Osteoblast (primary cell): ENCODE measurements at regions not wholly inside any gene's neighbourhood (a gene's known extent, or its start where the extent isn't known, plus 50 kb on each side); places are given as distances from the start of the nearest gene placed in this dataset.

Experiments used
- DNase-seq: peaks from one replicate; pipeline ENCODE4 v3.0.0; 2011; ENCODE audit warnings: low spot score, mixed read lengths; ENCODE audit not compliant: insufficient read length; ENCODE audit errors: missing footprints
- H2AFZ ChIP-seq: 2 replicates; pipeline ENCODE4 v1.6.0; 2011; ENCODE audit warnings: mild to moderate bottlenecking, low read length
- H3K27ac ChIP-seq: 2 replicates; pipeline ENCODE4 v1.5.1; 2011; ENCODE audit warnings: mild to moderate bottlenecking, low read depth, low read length, moderate library complexity
- H3K27me3 ChIP-seq: 2 replicates; pipeline ENCODE4 v1.6.0; 2012; ENCODE audit warnings: mild to moderate bottlenecking, control low read depth, inconsistent platforms, low read length, moderate library complexity; ENCODE audit not compliant: insufficient read depth
- H3K36me3 ChIP-seq: 2 replicates; pipeline ENCODE4 v1.5.1; 2011; ENCODE audit warnings: mild to moderate bottlenecking, low read length, control low read depth, moderate library complexity; ENCODE audit not compliant: insufficient read depth
- H3K4me1 ChIP-seq: 2 replicates; pipeline ENCODE4 v1.5.1; 2011; ENCODE audit warnings: mild to moderate bottlenecking, low read length, control low read depth, moderate library complexity; ENCODE audit not compliant: insufficient read depth
- H3K4me2 ChIP-seq: 2 replicates; pipeline ENCODE4 v1.6.0; 2011; ENCODE audit warnings: mild to moderate bottlenecking, low read length; ENCODE audit not compliant: insufficient read depth
- H3K4me3 ChIP-seq: fragments of 200-600 bp; sonication (generic); 3 replicates; pipeline ENCODE4 v1.5.1; 2012; ENCODE audit warnings: mild to moderate bottlenecking, low read length, inconsistent platforms; ENCODE audit not compliant: insufficient read depth
- H3K79me2 ChIP-seq: 2 replicates; pipeline ENCODE4 v1.6.0; 2012; ENCODE audit warnings: mild to moderate bottlenecking, low read length, control low read depth, inconsistent platforms; ENCODE audit not compliant: insufficient read depth
- H3K9me3 ChIP-seq: 2 replicates; pipeline ENCODE4 v1.5.1; 2011; ENCODE audit warnings: low read depth, low read length, control low read depth
- H4K20me1 ChIP-seq: 2 replicates; pipeline ENCODE4 v1.6.0; 2012; ENCODE audit warnings: mild to moderate bottlenecking, low read length, control low read depth; ENCODE audit not compliant: insufficient read depth
- TF ChIP-seq, protein P1 (sequence below): IDR thresholded peaks from 2 replicates; pipeline ENCODE4 v1.5.1; 2011; ENCODE audit warnings: mild to moderate bottlenecking, low read depth, low read length, moderate library complexity; ENCODE audit errors: extremely low read depth

DNA sequence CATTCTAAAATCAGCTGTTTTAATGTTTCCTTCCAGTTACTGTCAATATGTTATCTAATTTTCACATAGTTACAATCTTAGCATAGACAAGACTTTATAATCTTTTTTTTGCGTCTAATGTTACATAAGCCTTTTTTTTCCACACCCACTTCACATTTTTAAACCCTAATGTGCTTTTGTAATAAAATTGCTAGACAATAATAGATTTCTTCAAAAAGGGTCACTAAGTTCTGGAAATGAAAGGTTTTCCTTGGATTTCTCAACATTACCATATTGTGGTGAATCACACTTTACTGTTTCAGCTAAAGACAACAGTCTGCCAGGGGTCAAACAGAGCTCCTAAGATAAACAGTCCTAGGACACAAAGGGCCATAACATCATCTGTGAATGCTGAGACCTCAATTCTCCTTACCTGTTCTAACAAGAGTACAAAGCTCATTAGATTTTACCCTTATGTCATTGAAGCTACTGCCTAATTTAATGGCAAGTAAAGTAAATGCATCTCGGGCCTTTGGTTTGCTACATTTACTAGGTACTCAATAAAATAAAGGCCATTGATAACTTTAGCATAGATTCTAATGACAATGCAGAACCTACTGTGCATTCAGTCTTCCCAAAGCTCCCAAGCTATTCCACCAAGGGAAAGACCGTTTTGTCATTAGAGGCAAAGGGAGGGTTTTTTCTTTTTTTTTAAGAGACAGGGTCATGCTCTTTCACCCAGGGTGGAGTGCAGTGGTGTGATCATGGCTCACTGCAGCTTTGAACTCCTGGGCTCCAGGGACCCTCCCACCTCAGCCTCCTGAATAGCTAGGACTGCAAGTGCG is 111.2 kb upstream of the SLC38A2 start:
- no peaks in the 10 kb centered on the region for H4K20me1 ChIP-seq
- H3K79me2 ChIP-seq = no peaks in the 10 kb centered on the region
- no peaks in the 10 kb centered on the region for H3K9me3 ChIP-seq
- no peak overlapping the region for H2AFZ ChIP-seq
- no peak overlapping the region for H3K4me3 ChIP-seq
- H3K4me1 ChIP-seq = peaks cover 8% of the 10 kb centered on the region
- H3K27me3 ChIP-seq = no peaks in the 10 kb centered on the region
- DNase-seq = peak; percentile 5
- H3K4me2 ChIP-seq = peak overlapping the region; percentile 12
- TF ChIP-seq, protein P1, sequence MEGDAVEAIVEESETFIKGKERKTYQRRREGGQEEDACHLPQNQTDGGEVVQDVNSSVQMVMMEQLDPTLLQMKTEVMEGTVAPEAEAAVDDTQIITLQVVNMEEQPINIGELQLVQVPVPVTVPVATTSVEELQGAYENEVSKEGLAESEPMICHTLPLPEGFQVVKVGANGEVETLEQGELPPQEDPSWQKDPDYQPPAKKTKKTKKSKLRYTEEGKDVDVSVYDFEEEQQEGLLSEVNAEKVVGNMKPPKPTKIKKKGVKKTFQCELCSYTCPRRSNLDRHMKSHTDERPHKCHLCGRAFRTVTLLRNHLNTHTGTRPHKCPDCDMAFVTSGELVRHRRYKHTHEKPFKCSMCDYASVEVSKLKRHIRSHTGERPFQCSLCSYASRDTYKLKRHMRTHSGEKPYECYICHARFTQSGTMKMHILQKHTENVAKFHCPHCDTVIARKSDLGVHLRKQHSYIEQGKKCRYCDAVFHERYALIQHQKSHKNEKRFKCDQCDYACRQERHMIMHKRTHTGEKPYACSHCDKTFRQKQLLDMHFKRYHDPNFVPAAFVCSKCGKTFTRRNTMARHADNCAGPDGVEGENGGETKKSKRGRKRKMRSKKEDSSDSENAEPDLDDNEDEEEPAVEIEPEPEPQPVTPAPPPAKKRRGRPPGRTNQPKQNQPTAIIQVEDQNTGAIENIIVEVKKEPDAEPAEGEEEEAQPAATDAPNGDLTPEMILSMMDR = no peak
- no peaks in the 10 kb centered on the region for H3K36me3 ChIP-seq
- no peak overlapping the region for H3K27ac ChIP-seq

- Histone ChIP-seq H3K27ac (no peak overlapping the region), H3K4me3 (no peak overlapping the region), H3K4me1 (peaks cover 13% of the 10 kb centered on the region), H4K20me1 (no peaks in the 10 kb centered on the region), H3K79me2 (no peaks in the 10 kb centered on the region), H2AFZ (no peak overlapping the region), H3K36me3 (no peaks in the 10 kb centered on the region), H3K9me3 (no peaks in the 10 kb centered on the region), H3K4me2 (no peak overlapping the region), H3K27me3 (no peaks in the 10 kb centered on the region)
- TF ChIP-seq, protein P1 = no peak
- DNase-seq = no peak
Measured at GRCh38 chr12:46480724-46481123, 108.2 kb upstream of the SLC38A2 start.

DNA sequence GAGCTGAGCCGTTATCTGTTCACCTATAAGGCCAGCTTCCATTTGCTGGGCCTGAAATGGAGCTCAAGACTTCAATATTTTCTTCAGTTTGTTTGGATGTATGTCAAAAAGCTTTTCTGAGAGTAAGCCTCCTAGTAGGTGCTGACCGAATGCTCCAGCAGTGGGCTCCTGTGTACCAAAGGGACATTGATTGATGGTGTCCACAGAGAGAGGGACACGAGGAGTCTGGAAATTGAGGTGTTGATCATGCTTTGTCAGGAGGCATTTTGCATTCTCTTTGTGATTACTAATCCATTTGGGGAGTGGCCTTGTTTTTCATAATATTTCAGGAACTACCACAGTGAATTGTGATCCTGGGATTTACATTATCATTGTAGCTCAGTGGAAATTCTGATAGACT is 107.7 kb upstream of the SLC38A2 start:
- H2AFZ ChIP-seq = no peak overlapping the region
- no peaks in the 10 kb centered on the region for H3K36me3 ChIP-seq
- DNase-seq = no peak
- no peak overlapping the region for H3K27ac ChIP-seq
- peaks cover 13% of the 10 kb centered on the region for H3K4me1 ChIP-seq
- no peaks in the 10 kb centered on the region for H3K79me2 ChIP-seq
- no peaks in the 10 kb centered on the region for H3K9me3 ChIP-seq
- H3K27me3 ChIP-seq = no peaks in the 10 kb centered on the region
- no peak overlapping the region for H3K4me3 ChIP-seq
- no peaks in the 10 kb centered on the region for H4K20me1 ChIP-seq
- TF ChIP-seq, protein P1 = no peak
- H3K4me2 ChIP-seq = no peak overlapping the region

- no peak overlapping the region for H3K4me3 ChIP-seq
- no peaks in the 10 kb centered on the region for H4K20me1 ChIP-seq
- no peaks in the 10 kb centered on the region for H3K36me3 ChIP-seq
- no peak for DNase-seq
- peaks cover 23% of the 10 kb centered on the region for H3K4me1 ChIP-seq
- H3K4me2 ChIP-seq = no peak overlapping the region
- TF ChIP-seq, protein P1 = no peak
- no peak overlapping the region for H2AFZ ChIP-seq
- H3K9me3 ChIP-seq = no peaks in the 10 kb centered on the region
- H3K27me3 ChIP-seq = no peaks in the 10 kb centered on the region
- no peaks in the 10 kb centered on the region for H3K79me2 ChIP-seq
- H3K27ac ChIP-seq = no peak overlapping the region
Measured at GRCh38 chr12:46478123-46478522, 105.5 kb upstream of the SLC38A2 start.
